Suprapubic skin (tissue), 4 donors: ENCODE measurements at regions not wholly inside any gene's neighbourhood (a gene's known extent, or its start where the extent isn't known, plus 50 kb on each side); places are given as distances from the start of the nearest gene placed in this dataset.

Source experiments
- DNase-seq, 2 donors: peaks; one replicate each; pipeline ENCODE4 v3.0.0-alpha.2; 2019; ENCODE audit warnings: low spot score in 2 of 2
- H3K27ac ChIP-seq: fragments of 200-600 bp; sonication (generic); one replicate; pipeline ENCODE4 v1.5.1; 2019
- H3K27me3 ChIP-seq: fragments of 200-600 bp; sonication (generic); one replicate; pipeline ENCODE4 v1.5.1; 2019
- H3K36me3 ChIP-seq: fragments of 200-600 bp; sonication (generic); one replicate; pipeline ENCODE4 v1.5.1; 2019
- H3K4me1 ChIP-seq: fragments of 200-600 bp; sonication (generic); one replicate; pipeline ENCODE4 v1.5.1; 2019
- H3K4me3 ChIP-seq: fragments of 200-600 bp; sonication (generic); one replicate; pipeline ENCODE4 v1.5.1; 2019; ENCODE audit warnings: mild to moderate bottlenecking
- H3K9me3 ChIP-seq: fragments of 200-600 bp; sonication (generic); one replicate; pipeline ENCODE4 v1.5.1; 2019
- EP300 ChIP-seq: sonication (generic); formaldehyde crosslinking; IDR thresholded peaks from one replicate; pipeline ENCODE4 v1.6.1; 2017; ENCODE audit warnings: antibody characterized with exemption
- POLR2A ChIP-seq, 2 donors: fragments of 450-650 bp; IDR thresholded peaks; one replicate each; pipeline ENCODE4 v1.6.1; 2017; ENCODE audit warnings: antibody characterized with exemption in 2 of 2, mild to moderate bottlenecking in 2 of 2, moderate library complexity in 2 of 2
- POLR2AphosphoS5 ChIP-seq, 3 donors: sonication (generic); formaldehyde crosslinking; IDR thresholded peaks; one replicate each; pipeline ENCODE4 v1.6.1; 2017; ENCODE audit warnings: antibody characterized with exemption in 3 of 3
- WGBS: methylation state at CpG from one replicate; pipeline ENCODE4 v1.1.5; 2018; 5-methylcytosine and 5-hydroxymethylcytosine counted together
- TF ChIP-seq, protein P1 (sequence below), 2 donors: fragments of 200-600 bp in 1 of 2; fragments of 450-650 bp in 1 of 2; sonication (generic) in 1 of 2; IDR thresholded peaks; one replicate each; pipeline ENCODE4 v1.5.1; 2016 to 2019; ENCODE audit warnings: antibody characterized with exemption in 2 of 2, mild to moderate bottlenecking in 1 of 2, moderate library complexity in 1 of 2

DNA sequence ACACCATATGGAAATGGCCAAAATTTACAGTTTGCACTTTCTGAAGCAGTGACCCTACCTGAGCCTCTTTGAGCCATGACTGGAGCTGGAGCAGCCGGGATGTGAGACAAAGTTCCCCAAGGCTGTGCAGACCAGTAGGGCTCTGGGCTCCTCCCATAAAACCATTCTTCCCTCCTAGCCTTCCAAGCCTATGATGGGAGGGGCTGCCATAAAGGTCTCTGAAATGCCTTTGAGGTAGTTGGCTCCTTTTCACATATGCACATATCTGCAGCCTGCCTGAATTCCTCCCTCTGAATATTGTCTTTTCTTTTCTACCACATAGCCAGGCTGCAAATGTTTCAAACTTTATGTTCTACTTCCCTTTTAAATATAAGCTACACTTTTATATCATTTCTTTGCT is 516.6 kb upstream of the POM121L12 start:
- H3K4me1 ChIP-seq: no peaks in the 10 kb centered on the region
- TF ChIP-seq EP300: no peak
- TF ChIP-seq, protein P1, sequence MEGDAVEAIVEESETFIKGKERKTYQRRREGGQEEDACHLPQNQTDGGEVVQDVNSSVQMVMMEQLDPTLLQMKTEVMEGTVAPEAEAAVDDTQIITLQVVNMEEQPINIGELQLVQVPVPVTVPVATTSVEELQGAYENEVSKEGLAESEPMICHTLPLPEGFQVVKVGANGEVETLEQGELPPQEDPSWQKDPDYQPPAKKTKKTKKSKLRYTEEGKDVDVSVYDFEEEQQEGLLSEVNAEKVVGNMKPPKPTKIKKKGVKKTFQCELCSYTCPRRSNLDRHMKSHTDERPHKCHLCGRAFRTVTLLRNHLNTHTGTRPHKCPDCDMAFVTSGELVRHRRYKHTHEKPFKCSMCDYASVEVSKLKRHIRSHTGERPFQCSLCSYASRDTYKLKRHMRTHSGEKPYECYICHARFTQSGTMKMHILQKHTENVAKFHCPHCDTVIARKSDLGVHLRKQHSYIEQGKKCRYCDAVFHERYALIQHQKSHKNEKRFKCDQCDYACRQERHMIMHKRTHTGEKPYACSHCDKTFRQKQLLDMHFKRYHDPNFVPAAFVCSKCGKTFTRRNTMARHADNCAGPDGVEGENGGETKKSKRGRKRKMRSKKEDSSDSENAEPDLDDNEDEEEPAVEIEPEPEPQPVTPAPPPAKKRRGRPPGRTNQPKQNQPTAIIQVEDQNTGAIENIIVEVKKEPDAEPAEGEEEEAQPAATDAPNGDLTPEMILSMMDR (IDR thresholded peaks at IDR 0.05): no peak
- no peak for TF ChIP-seq POLR2A (IDR thresholded peaks at IDR 0.05)
- no peak for TF ChIP-seq POLR2AphosphoS5 (IDR thresholded peaks at IDR 0.05)
- peaks cover 10% of the 10 kb centered on the region for H3K9me3 ChIP-seq
- H3K4me3 ChIP-seq: no peak overlapping the region
- H3K27ac ChIP-seq: no peak overlapping the region
- H3K27me3 ChIP-seq: no peaks in the 10 kb centered on the region
- 100% methylated on average over 1 of the region's 1 CpG for WGBS
- no peak for DNase-seq
- no peaks in the 10 kb centered on the region for H3K36me3 ChIP-seq

DNA sequence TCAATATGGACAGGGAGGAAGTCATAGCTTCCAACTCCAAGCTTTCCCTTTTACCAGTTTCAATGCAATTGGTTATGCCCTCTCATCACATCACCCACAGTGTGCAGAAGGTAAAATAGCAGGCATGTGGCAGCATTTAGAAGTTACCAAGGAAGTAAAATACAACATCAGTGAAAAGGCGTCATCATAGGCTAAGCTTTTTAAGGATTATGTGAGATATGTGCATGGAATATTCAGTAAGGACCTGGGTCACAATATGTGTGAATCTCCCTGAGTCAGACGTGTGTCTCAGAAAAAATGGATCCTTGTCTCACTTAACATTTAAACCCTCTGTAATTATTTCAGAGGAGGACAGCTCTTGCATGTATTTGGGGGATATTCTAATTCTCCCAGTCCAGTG is 522.8 kb upstream of the POM121L12 start:
- H3K27ac ChIP-seq: no peak overlapping the region
- DNase-seq: no peak
- peaks cover 9% of the 10 kb centered on the region for H3K9me3 ChIP-seq
- H3K4me3 ChIP-seq: no peak overlapping the region
- H3K36me3 ChIP-seq: no peaks in the 10 kb centered on the region
- no peaks in the 10 kb centered on the region for H3K27me3 ChIP-seq
- no peaks in the 10 kb centered on the region for H3K4me1 ChIP-seq
- no peak for TF ChIP-seq EP300
- TF ChIP-seq, protein P1 (IDR thresholded peaks at IDR 0.05): no peak
- TF ChIP-seq POLR2AphosphoS5 (IDR thresholded peaks at IDR 0.05): no peak
- no peak for TF ChIP-seq POLR2A (IDR thresholded peaks at IDR 0.05)
- WGBS: 81% methylated on average over 2 of the region's 2 CpGs

DNA sequence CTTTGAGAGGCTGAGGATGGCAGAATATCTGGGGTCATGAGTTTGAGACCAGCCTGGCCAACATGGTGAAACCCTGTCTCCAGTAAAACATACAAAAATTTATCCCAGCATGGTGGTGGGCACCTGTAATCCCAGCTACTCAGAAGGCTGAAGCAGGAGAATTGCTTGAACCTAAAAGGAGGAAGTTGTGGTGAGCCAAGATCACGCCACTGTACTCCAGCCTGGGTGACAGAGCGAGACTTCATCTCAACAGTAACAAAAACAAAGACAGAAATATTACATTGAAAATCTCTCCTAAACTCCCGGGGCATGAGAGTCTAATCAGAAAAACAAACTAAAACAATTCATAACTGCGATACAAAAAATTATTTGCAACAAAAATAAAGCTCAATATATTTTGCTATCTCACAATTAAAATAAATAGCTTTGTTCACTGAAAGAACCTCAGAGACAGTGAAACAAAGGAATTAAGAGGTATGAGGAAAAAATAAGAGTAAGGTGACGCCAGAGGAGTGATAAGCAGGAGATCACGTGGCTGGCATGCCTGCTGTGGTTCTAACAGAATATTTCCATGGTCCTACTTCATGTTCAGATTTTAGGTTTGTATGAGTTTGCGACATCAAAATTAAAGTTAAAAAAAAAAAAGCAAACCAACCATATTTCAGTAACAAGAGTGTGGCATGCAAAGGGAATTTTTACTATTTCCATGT is 527.7 kb upstream of the POM121L12 start:
- no peak for TF ChIP-seq EP300
- TF ChIP-seq, protein P1 (IDR thresholded peaks at IDR 0.05): no peak
- no peak for TF ChIP-seq POLR2A (IDR thresholded peaks at IDR 0.05)
- no peak for TF ChIP-seq POLR2AphosphoS5 (IDR thresholded peaks at IDR 0.05)
- 68% methylated on average over 7 of the region's 7 CpGs for WGBS
- H3K27ac ChIP-seq: no peak overlapping the region

DNA sequence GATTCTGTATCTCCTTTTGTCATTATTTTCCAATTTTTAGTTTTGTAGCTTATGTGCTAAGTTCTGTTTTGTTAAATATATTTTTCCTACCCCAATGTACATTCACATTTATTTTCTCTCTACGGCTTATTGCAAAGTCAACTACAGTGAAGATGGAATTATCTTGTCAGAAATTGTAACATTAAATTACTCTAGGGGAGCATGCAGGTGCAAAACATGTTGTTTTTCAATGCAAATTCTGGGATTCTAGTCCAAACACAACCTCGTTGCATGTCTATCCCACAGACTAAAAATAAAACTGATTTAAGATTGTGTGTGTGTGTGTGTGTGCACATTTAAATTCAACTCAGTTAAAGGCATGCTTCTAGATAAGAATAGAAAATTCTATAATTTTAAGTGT is 529.1 kb upstream of the POM121L12 start:
- no peak for DNase-seq
- Histone ChIP-seq H3K4me3 (no peak overlapping the region), H3K27ac (no peak overlapping the region), H3K9me3 (no peaks in the 10 kb centered on the region), H3K27me3 (no peaks in the 10 kb centered on the region), H3K36me3 (no peaks in the 10 kb centered on the region), H3K4me1 (no peaks in the 10 kb centered on the region)
- 22% methylated on average over 2 of the region's 2 CpGs for WGBS
- TF ChIP-seq POLR2AphosphoS5 (IDR thresholded peaks at IDR 0.05): no peak
- TF ChIP-seq POLR2A (IDR thresholded peaks at IDR 0.05): no peak
- TF ChIP-seq, protein P1 (IDR thresholded peaks at IDR 0.05): no peak
- TF ChIP-seq EP300: no peak

More for the DNA sequence above, 527.7 kb upstream of the POM121L12 start:
- H3K36me3 ChIP-seq: no peaks in the 10 kb centered on the region
- H3K4me3 ChIP-seq: no peak overlapping the region
- no peaks in the 10 kb centered on the region for H3K4me1 ChIP-seq
- H3K9me3 ChIP-seq: no peaks in the 10 kb centered on the region
- DNase-seq: no peak
- no peaks in the 10 kb centered on the region for H3K27me3 ChIP-seq

DNA sequence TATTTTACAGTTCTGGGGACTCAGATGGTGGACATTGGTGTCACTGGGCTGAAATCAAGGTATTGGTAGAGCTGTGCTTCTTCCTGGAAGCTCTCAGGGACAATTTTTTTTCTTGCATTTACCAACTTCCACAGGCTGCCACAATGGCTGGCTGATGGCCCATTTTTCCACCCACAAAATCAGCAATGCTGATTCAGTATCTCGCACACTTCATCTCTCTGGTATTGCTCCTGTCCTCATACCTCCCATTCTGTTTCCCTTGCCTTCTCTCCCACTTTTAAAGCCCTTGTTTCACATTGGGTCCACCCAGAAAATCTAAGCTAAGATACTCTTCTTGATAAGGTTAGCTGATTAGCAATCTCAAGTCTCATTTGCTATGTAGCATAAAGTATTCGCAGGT is 530.9 kb upstream of the POM121L12 start:
- Histone ChIP-seq H3K4me3 (no peak overlapping the region), H3K27ac (no peak overlapping the region), H3K4me1 (no peaks in the 10 kb centered on the region), H3K36me3 (no peaks in the 10 kb centered on the region), H3K9me3 (no peaks in the 10 kb centered on the region), H3K27me3 (no peaks in the 10 kb centered on the region)
- no peak for DNase-seq
- 78% methylated on average over 2 of the region's 2 CpGs for WGBS
- TF ChIP-seq, protein P1 (IDR thresholded peaks at IDR 0.05): no peak
- no peak for TF ChIP-seq POLR2A (IDR thresholded peaks at IDR 0.05)
- TF ChIP-seq POLR2AphosphoS5 (IDR thresholded peaks at IDR 0.05): no peak
- TF ChIP-seq EP300: no peak
